NOMO-1 (cell line): ENCODE measurements at regions not wholly inside any gene's neighbourhood (a gene's known extent, or its start where the extent isn't known, plus 50 kb on each side); places are given as distances from the start of the nearest gene placed in this dataset.

Experiments
- DNase-seq, 2 experiments: peaks; one replicate each; lab custom pipeline; 2025; ENCODE audit not compliant: unreplicated experiment in 2 of 2; lab: John Stamatoyannopoulos, UW

DNA sequence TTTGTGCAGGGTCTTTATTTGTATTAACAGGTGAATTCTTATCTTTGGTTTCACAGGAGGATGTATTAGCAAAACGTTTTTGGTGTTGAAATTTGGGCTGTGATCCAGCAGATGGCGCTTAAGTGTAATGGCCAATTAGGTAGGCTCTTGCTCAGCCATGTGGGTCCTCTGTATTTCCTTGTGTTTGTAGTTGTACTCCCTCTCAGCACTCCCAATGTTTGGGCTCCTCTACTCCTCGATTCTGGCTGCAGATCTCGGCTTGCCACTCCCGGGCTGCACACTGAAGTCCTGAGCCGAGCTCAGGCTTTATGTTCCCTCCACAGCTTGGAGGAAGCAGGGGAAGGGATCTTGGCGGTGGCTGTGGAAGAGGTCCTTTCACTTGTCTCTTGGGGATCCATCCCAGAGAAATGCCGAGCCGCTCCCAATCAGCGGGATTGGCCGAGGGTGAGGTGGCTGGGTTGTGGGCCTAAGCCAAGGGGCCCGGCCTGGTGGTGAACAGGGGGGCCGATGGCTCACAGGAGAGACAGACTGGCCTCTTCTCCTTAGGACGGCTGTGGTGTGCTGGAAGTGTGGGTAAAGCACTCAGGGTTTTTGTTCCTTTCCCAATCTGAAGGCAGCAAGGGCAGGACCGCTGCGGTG, 133.7 kb downstream of the AEBP2 start:
- peak; percentile 24 to 48 for DNase-seq

GRCh38 chr12:19573866-19574265, 134.6 kb downstream of the AEBP2 start:
- no peak for DNase-seq

- peak in 1 of 2 experiments; percentile 0 for DNase-seq
Observed at GRCh38 chr12:19574601-19575000, 135.3 kb downstream of the AEBP2 start.

GRCh38 chr12:19575337-19576243, 136.3 kb downstream of the AEBP2 start:
- no peak for DNase-seq

DNA sequence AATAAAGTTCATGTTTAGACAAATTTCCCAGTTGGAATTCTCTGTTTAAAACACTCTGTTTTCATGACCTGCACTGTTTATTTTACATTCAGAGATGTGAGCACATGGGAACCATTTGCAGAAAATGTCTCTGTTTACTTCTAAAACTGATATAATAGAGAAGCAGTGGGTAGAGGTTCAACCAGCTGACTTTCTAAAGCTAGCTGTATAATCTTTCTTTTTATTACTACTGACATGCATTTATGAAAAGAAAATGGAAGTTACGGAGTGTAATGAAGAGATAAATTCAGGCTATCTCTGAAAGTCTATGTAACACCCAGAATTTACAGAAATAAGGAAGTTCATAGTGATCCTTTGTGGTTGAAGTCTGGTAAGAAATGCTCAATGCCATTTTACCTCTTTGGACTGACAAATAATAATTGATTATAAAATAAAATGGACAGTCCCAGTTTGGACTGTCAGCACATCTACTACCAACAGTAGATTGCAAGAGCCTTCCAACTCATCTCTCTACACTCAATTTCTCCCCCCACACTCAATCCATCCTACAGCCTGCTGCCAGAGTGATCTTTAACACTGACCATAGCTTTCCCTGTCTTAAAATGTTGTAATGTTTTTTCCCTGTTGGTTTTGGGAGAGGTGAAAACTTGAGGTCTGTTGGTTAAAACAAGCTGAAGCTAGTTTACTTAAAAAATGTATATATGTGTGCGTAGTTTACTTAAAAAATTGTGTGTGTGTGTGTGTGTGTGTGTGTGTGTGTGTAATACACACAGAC, 137.4 kb downstream of the AEBP2 start:
- peak; percentile 10 to 51 for DNase-seq

- no peak for DNase-seq
Observed at GRCh38 chr12:19577281-19577530, 137.9 kb downstream of the AEBP2 start.

DNA sequence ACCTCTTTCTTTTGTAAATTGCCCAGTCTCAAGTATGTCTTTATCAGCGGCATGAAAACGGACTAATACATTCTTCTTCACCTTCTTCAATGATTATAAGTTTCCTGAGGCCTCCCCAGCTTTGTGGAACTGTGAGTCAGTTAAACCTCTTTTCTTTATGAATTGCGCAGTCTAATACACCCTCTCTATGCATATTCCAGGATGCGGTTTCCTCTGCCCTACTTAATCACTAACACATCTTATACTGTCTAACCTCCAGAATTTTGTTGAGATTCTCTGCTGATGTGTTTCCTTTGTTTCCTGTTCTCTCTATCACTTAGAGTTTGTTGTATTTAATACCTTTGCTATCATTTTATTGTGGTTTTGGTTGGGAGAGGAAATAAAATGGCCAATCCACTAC, 145.4 kb downstream of the AEBP2 start:
- DNase-seq, result no peak

GRCh38 chr12:19588951-19589350, 149.7 kb downstream of the AEBP2 start:
- DNase-seq, result peak; percentile 82 to 92

GRCh38 chr12:19591951-19592350, 152.7 kb downstream of the AEBP2 start:
- DNase-seq, result no peak

GRCh38 chr12:19596434-19597166, 157.3 kb downstream of the AEBP2 start:
- DNase-seq, result no peak

DNA sequence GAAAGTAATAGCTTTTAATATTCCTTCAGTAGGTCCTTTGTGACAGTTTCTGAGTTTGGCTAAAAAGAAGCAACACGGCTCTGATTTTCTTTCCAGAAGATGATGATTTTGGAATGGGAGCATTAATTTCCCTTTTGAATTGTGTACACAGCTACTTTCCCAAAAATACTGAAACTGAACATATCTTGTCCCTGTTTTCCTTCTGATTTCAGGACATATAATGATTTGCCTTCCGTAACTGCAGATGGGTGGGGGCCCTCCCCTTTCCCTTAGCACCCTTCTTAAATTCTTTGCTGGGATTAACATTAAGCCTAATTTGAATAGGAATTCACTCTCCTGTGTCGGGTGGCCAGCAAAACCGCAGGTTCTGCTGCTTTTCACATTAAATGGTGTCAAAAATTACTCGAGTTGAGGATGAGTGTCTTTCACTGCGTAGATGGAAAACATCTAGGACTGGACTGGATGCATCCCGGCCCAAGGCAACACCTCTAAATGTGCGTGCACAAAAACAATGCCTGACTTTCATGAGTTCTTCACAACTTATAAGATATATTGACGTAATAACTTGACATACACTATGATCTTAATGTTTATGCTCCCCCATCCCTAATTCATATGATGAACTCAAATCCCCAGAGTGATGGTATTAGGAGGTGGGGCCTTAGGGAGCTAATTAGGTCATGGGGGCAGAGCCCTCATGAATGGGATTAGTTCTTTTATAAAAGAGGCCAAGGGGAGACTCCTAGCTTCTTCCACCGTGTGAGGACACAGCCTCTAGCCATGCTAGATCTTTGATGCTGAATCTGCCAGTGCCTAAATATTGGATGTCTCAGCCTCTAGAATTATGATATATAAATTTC, 158.1 kb downstream of the AEBP2 start:
- no peak for DNase-seq

DNA sequence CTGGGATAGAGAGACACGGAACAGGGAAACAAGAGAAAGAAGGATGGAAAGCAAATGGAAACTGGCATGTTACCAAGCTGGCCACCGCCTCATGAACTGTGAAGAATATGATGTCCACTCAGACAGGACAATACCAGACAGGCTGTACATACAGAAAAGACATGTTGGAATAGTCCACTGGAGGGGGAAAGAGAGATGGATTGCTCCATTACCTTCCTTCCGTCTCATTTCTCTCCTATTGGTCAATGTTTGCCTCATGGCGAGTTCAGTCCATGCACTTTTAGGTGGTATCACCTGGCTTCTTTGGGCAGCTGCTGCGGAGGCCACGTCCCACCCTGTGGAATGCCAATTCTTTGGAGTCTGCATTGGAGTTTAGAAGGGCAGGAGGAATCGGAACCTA, 166.4 kb downstream of the AEBP2 start:
- no peak for DNase-seq

DNA sequence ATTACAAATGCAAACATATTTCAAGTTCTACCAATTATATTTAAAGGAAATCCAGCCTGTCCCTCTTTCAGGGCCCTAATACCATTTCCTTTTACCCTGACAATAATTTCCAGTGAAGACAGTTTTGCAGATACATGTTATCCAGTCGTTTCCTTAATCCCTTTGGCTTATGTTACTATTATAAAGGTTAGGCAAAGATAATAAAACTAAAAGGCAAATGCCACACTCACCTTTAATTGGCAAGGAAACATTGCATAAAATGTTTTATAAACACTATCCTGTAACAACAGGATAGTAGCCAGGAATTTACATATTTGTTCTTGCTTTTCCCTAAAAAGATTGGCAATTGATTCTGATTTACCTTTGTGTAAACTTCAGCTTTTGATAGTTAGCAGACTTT, 168.7 kb downstream of the AEBP2 start:
- no peak for DNase-seq

- no peak for DNase-seq
Observed at GRCh38 chr12:19613051-19613535, 173.8 kb downstream of the AEBP2 start.

DNA sequence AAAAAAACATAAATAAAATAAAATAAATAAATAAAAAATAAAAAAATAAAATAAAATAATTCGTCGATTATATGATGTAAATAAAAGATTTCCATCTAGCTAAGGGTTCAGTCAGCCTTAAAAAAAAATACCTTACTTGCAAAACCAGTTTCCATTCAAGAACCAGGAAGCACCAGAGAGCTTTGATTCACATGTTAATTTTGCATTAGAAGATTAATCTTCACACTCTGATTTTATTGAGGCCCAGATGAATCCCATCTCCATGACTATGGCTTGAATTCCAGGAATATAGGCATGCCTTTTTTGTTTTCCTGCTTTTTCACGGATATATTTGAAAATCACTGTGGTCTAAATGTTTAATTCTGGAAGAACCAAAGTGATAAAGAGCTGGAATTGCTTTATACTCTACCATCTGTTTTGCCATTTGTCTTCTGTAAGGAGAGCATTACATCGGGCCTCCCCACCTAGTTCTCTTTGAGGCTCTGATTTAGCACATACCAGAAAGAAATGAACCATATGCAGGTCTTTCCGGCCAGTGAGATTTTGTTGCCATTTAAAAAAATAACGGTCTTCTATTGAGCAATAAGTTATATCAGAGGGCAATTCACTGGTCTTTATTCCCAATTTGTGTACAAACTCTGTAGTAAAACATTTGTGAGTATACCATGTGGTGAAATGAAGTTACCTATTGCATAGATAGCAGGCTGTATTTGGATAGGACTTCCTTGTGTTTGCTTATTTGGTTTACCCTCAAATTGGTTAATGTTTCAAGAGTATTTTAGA, 175.5 kb downstream of the AEBP2 start:
- DNase-seq, result no peak

- no peak for DNase-seq
Observed at GRCh38 chr12:19615384-19615725, 176.1 kb downstream of the AEBP2 start.

DNA sequence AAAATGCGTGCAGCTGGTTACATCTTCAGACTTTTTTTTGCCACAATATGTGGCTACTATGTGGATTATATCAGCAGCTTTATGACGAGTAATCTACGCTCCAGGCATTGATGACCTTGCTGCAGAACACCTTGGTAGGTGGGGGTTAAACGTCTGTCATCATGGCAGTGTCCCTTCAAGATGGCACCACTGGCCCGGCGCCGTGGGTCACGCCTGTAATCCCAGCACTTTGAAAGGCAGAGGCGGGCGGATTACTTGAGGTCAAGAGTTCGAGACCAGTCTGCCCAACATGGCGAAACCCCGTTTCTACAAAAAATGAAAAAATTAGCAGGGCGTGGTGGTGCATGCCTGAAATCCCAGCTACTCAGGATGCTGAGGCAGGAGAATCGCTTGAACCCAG, 177.5 kb downstream of the AEBP2 start:
- no peak for DNase-seq

- DNase-seq, result no peak
Observed at GRCh38 chr12:19620222-19620621, 180.9 kb downstream of the AEBP2 start.

DNA sequence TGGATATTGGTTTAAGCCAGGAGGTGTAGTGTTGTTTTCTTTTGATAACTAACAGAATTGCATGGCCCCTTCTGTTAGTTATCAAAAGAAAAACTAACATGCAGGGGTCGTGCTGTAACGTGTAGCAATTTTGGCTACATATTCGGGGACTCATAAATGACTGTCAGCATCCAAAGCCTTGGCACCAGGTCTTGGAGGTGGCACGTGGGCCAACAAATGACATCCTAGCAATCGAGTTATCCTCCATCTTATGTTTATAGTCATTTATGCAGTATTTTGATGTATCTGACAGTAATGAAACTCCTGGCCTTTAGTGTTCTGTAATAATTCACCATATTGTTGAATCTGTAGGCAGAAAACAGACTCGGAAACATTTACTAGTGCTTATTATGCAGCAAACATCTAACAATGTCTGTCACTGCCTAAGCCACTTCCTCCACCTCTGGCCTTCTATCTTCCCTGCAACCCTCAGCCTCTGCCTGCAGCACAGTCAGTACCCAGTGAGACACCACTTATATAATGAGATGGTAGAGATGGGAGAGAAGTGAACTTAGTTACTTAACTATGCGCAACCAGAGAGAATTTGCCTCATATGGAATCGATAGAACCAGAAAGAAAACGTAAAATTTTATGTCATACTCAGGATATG, 184.6 kb downstream of the AEBP2 start:
- DNase-seq, result no peak
